ENCODE measurements at regions not wholly inside any gene's neighbourhood (a gene's known extent, or its start where the extent isn't known, plus 50 kb on each side); places are given as distances from the start of the nearest gene placed in this dataset. TPM values are rescaled to one million over a fixed set of nuclear protein-coding genes. Genes with fewer than 3 reads are reported as not detected.
"Not testable (repeated sequence)": the region's sequence is repeated elsewhere in the genome, so short reads cannot be mapped to it uniquely, and the experiment has no call there.

DNA sequence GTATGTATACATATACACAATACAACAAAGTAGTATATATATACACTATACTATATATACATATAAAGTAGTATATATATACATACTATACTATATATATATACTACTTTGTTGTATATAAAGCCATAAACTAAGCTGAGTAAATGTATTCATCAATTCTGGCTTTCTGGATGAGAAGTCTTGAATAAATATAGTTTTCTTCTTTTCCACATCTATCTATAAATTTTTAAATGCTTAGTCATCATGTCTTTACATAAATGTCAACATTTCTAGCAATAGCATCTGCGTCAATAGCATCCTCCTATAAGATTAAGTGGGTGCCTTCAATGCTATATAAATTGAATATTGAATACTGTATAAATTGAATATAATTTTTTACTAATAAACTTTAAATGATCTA is 63.1 kb upstream of the COX7C start:
- no peaks in the 10 kb centered on the region for H3K36me3 ChIP-seq
- 74 to 82% methylated on average over 1 of the region's 1 CpG for WGBS, 2 donors
- no peak for TF ChIP-seq POLR2A (IDR thresholded peaks at IDR 0.05)
- TF ChIP-seq EP300 (IDR thresholded peaks at IDR 0.05): no peak
- TF ChIP-seq, protein P1, sequence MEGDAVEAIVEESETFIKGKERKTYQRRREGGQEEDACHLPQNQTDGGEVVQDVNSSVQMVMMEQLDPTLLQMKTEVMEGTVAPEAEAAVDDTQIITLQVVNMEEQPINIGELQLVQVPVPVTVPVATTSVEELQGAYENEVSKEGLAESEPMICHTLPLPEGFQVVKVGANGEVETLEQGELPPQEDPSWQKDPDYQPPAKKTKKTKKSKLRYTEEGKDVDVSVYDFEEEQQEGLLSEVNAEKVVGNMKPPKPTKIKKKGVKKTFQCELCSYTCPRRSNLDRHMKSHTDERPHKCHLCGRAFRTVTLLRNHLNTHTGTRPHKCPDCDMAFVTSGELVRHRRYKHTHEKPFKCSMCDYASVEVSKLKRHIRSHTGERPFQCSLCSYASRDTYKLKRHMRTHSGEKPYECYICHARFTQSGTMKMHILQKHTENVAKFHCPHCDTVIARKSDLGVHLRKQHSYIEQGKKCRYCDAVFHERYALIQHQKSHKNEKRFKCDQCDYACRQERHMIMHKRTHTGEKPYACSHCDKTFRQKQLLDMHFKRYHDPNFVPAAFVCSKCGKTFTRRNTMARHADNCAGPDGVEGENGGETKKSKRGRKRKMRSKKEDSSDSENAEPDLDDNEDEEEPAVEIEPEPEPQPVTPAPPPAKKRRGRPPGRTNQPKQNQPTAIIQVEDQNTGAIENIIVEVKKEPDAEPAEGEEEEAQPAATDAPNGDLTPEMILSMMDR (IDR thresholded peaks at IDR 0.05): no peak

DNA sequence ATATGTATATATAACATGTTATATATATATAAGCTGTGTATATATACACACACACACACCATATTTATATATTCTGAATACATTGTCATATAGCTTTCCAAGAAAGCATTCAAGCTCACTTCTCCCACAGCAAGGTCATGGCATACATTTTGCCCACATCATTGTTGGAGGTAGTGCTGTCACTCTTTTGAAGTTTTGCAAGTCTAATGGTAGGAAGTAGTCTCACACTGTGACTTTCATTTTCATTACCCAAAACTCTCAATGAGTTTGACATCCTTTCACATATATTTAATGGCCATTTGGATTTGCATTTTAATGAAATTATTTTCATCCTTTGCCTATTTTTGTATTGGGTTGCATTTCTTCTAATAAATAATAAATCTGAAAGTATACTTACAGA is 59.8 kb upstream of the COX7C start:
- H3K4me1 ChIP-seq: no peaks in the 10 kb centered on the region
- no peak overlapping the region for H3K4me3 ChIP-seq
- peaks cover 0 to 2% (median 0%) of the 10 kb centered on the region in 4 donors for H3K9me3 ChIP-seq
- TF ChIP-seq POLR2A (IDR thresholded peaks at IDR 0.05): no peak
- no peak for TF ChIP-seq EP300 (IDR thresholded peaks at IDR 0.05)
- TF ChIP-seq, protein P1 (IDR thresholded peaks at IDR 0.05): no peak
- no peaks in the 10 kb centered on the region for H3K27me3 ChIP-seq
- H3K36me3 ChIP-seq: no peaks in the 10 kb centered on the region
- no peak overlapping the region for H3K27ac ChIP-seq
- DNase-seq (ENCODE audit: low spot score in 2 of 2): no peak

More for the DNA sequence above, 63.1 kb upstream of the COX7C start:
- Histone ChIP-seq H3K27ac (no peak overlapping the region), H3K4me3 (no peak overlapping the region), H3K27me3 (no peaks in the 10 kb centered on the region), H3K9me3 (peaks cover 0 to 2% (median 0%) of the 10 kb centered on the region in 4 donors), H3K4me1 (no peaks in the 10 kb centered on the region)
- DNase-seq (ENCODE audit: low spot score in 2 of 2): no peak

DNA sequence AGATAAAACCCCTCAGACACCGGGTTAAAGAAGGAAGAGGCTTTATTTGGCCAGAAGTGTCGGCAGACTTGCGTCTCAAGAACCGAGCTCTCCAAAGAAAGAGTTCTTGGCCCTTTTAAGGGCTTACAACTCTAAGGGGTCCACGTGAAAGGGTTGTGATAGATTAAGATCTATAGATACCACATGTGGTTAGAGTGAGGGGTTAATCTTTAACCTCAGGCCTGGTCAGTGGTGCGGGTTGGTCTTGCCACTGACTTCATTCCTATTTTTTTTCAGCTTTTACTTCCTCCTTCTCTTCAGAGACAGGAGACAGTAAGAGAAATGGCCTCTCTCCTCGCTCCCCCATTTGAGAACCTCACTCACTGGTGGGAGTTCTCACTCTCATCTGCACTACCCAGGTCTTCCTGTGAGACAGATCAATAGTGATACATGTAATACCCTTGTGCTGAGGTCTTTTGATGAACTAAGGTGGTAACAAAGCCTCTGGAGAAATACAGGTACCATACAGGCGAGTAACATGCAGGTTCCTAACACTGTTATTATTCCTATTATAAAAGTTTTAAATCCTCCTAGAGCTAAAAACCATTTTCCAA is 52.4 kb upstream of the COX7C start:
- Histone ChIP-seq H3K27ac (no peak overlapping the region), H3K4me1 (no peaks in the 10 kb centered on the region), H3K36me3 (no peaks in the 10 kb centered on the region), H3K4me3 (no peak overlapping the region), H3K27me3 (no peaks in the 10 kb centered on the region), H3K9me3 (no peaks in the 10 kb centered on the region)
- TF ChIP-seq POLR2A (IDR thresholded peaks at IDR 0.05) (no peak), EP300 (IDR thresholded peaks at IDR 0.05) (no peak)
- TF ChIP-seq, protein P1 (IDR thresholded peaks at IDR 0.05): no peak
- WGBS, 2 donors: 69 to 72% methylated on average over 8 of the region's 8 CpGs
- no peak for DNase-seq (ENCODE audit: low spot score in 2 of 2)

DNA sequence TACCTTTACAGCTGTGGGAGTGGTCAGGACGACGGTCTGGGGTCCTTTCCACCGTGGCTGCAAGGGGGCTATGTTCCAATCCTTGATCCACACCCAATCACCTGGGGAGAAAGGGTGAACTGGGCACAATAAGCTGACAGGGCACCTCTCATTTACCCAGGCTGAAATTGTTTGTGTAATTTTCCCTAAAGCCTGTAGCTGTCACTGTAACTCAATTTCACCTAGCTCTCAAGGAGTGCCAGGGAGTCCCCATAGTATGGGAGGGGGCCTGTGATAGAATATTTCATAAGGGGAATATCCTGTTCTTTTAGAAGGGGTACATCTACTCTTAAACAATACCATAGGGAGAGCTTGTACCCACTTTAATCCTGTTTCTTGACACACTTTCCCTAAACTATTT is 51.7 kb upstream of the COX7C start:
- not testable (repeated sequence) for H3K4me3 ChIP-seq; H3K27ac ChIP-seq; DNase-seq (ENCODE audit: low spot score in 2 of 2); H3K9me3 ChIP-seq; H3K27me3 ChIP-seq; H3K36me3 ChIP-seq; H3K4me1 ChIP-seq
- WGBS, 2 donors: 40 to 72% methylated on average over 3 of the region's 3 CpGs

Small RNA genes lying in the stretch of these regions (small RNA-seq; reads per million reads assigned to genes)
- gene RBBP4P6: not detected
